Ovary (tissue), 7 donors: ENCODE measurements at regions not wholly inside any gene's neighbourhood (a gene's known extent, or its start where the extent isn't known, plus 50 kb on each side); places are given as distances from the start of the nearest gene placed in this dataset.

Source experiments
- DNase-seq, 5 donors: peaks; one replicate each; pipeline ENCODE4 v3.0.0-alpha.2; 2019 to 2020
- H3K27ac ChIP-seq, 2 donors: fragments of 200-600 bp; one replicate each; pipeline versions ENCODE4 v1.5.1 to v1.8.0; 2019 to 2022
- H3K27me3 ChIP-seq: fragments of 200-600 bp; one replicate; pipeline ENCODE4 v1.8.0; 2022
- H3K36me3 ChIP-seq: fragments of 200-600 bp; sonication (generic); one replicate; pipeline ENCODE4 v1.5.1; 2019
- H3K4me1 ChIP-seq: one replicate; pipeline ENCODE4 v1.8.1; 2013; ENCODE audit warnings: mild to moderate bottlenecking, moderate library complexity; ENCODE audit not compliant: insufficient read depth
- H3K4me3 ChIP-seq: fragments of 200-600 bp; sonication (generic); one replicate; pipeline ENCODE4 v1.5.1; 2017
- H3K9me3 ChIP-seq, 2 donors: fragments of 200-600 bp in 1 of 2; sonication (generic) in 1 of 2; one replicate each; pipeline versions ENCODE4 v1.5.1 to v1.8.1; 2013 to 2019; ENCODE audit warnings: mild to moderate bottlenecking in 1 of 2, moderate library complexity in 1 of 2
- CTCF ChIP-seq, 3 donors: fragments of 450-650 bp in 2 of 3; fragments of 200-600 bp in 1 of 3; IDR thresholded peaks; one replicate each; pipeline versions ENCODE4 v1.5.1 to v1.8.0; 2016 to 2022; ENCODE audit warnings: antibody characterized with exemption in 3 of 3, mild to moderate bottlenecking in 1 of 3
- EP300 ChIP-seq: sonication (generic); formaldehyde crosslinking; IDR thresholded peaks from one replicate; pipeline ENCODE4 v1.6.1; 2017; ENCODE audit warnings: antibody characterized with exemption
- POLR2A ChIP-seq: fragments of 450-650 bp; IDR thresholded peaks from one replicate; pipeline ENCODE4 v1.6.1; 2017; ENCODE audit warnings: antibody characterized with exemption, mild to moderate bottlenecking, moderate library complexity
- WGBS, 3 donors: extraction: QIAGEN DNeasy Blood & Tissue Kit in 1 of 3; methylation state at CpG; one replicate each; pipeline versions ENCODE4 v1.1.5 to v1.1.7; 2013 to 2017; 5-methylcytosine and 5-hydroxymethylcytosine counted together
- intact Hi-C, 4 donors: fragments of 100-400 bp; cut with DNase I; formaldehyde crosslinking; loops; one replicate each; pipeline versions ENCODE4 v1.11.0 to v1.15.1; 2022 to 2023
- donor health status: DM: no; HTN: no; CAD: no; lungs with moderate emphysema.
- donor health status: DM: no; HTN: no; CAD: no.
- donor health status: Bipolar disorder and iron deficiency.
- donor health status: DM: no; HTN: no; CAD: no.
- donor health status: DM: yes; HTN: yes; CAD: no.

DNA sequence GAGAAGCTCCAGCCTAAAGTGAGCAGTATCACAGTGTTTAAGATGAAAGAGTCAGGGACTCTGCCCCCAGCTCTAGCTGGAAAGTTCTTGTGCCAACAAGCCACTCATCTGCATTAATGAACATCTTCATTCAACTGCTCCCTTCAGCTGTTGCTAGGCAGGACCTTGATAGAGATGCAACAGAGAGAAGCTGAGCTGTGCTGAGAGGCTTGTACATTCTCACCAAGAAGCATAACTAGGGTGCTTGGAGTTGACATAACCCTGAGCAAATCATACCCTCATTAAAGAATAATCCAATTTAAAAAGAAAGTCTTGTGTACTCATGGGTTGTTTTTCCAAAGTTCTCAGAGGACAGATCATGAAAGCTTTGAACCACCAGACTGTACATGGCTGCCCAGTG is 63.2 kb downstream of the ATXN3L start:
- DNase-seq: no peak
- H3K27me3 ChIP-seq: no peaks in the 10 kb centered on the region
- H3K4me1 ChIP-seq: no peaks in the 10 kb centered on the region
- no peak overlapping the region for H3K4me3 ChIP-seq
- no peaks in the 10 kb centered on the region for H3K36me3 ChIP-seq
- peak overlapping the region in 1 of 2 donors; percentile 4 for H3K27ac ChIP-seq
- TF ChIP-seq POLR2A: no peak
- no peak for TF ChIP-seq EP300
- no peak for TF ChIP-seq CTCF (IDR thresholded peaks at IDR 0.05)
- intact Hi-C loops: no loop called here
- H3K9me3 ChIP-seq: no peaks in the 10 kb centered on the region

DNA sequence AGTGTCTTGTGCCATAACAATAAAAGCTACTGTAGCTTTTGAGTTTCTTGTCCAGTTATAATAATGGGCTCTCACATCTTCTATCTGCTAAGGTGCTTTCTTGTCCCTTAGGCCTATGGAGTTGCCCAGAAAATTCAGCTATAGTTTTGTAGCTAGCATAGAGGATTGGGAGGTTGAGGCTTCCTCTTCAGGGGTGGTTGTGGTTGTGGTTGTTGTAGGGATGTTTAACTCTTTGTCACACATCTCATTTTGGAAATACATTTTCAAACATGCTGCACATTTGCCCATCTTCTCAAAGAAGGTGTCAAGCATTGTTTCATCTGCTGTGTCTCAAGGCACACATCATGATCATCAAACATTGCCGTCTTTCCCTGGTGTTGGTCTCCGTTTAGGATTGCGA is 65.0 kb downstream of the ATXN3L start:
- no peak overlapping the region for H3K27ac ChIP-seq
- no peaks in the 10 kb centered on the region for H3K27me3 ChIP-seq
- H3K36me3 ChIP-seq: no peaks in the 10 kb centered on the region
- H3K9me3 ChIP-seq: no peaks in the 10 kb centered on the region
- no peaks in the 10 kb centered on the region for H3K4me1 ChIP-seq
- WGBS, 3 donors: 92 to 96% (median 95%) methylated on average over 3 of the region's 3 CpGs
- no peak for DNase-seq
- no peak overlapping the region for H3K4me3 ChIP-seq
- intact Hi-C loops: no loop called here
- TF ChIP-seq EP300: no peak
- TF ChIP-seq POLR2A: no peak
- TF ChIP-seq CTCF (IDR thresholded peaks at IDR 0.05): no peak

DNA sequence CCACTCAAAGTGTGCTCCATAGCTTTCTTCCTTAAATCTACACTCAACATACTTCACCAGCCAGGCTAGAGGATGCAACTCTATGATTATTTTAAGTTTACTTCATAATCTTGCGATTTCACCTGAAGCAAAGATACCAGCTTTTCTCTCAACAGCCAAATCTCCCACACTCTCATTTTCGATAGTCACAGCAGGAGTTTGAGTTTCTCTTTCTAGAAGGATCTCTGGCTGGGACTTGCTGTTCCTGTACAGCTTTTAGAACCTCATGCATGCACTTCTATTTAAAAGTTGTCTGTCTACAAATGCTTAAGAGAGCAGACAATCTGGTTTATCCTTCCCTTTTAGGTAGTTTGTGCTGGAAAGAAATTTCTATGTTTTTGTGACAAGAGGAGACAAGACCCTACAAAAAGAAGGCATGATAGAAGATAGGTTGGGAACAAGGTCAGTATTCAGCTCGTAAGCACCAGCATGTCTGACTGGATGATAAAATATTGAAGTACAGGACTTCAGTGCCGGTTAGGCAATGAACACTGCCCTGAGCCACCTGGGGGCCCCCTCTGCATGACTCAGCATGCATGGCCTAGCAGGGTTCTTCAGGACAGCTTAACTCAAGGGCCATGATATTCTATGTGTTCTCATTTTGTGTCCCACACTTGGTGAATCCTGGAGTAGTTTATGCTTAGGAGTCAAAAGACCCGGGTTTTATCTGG is 65.6 kb downstream of the ATXN3L start:
- DNase-seq: peak in 2 of 5 donors; percentile 16 to 36
- no peak for TF ChIP-seq CTCF (IDR thresholded peaks at IDR 0.05)
- no peak for TF ChIP-seq POLR2A
- TF ChIP-seq EP300: no peak
- intact Hi-C loops: no loop called here

DNA sequence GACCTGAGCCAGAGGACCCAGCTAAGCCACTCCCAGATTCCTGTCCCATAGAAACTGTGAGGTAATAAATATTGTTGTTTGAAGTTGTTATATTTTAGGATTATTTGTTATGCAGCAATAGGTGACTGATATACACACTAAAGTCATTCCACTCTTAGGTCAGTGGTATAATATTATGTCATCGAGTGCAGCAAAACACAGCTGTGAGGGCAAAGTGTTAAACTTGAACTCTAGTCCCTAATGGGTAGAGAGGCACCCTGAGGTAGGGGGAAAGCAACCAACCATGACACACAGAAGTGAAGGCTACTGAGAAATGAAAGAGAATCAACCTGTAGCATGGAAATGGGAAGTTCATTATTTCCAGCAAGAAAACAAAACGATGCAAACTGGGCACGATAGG is 66.6 kb downstream of the ATXN3L start:
- TF ChIP-seq CTCF (IDR thresholded peaks at IDR 0.05) (no peak), POLR2A (no peak), EP300 (no peak)
- H3K36me3 ChIP-seq: no peaks in the 10 kb centered on the region
- no peaks in the 10 kb centered on the region for H3K9me3 ChIP-seq
- H3K4me3 ChIP-seq: no peak overlapping the region
- H3K27me3 ChIP-seq: no peaks in the 10 kb centered on the region
- H3K27ac ChIP-seq: no peak overlapping the region
- 66 to 72% (median 72%) methylated on average over 3 of the region's 3 CpGs for WGBS, 3 donors
- DNase-seq: no peak
- intact Hi-C loops: no loop called here
- peaks cover 2% of the 10 kb centered on the region for H3K4me1 ChIP-seq

More for the DNA sequence above, 65.6 kb downstream of the ATXN3L start:
- Histone ChIP-seq H3K9me3 (no peaks in the 10 kb centered on the region), H3K27me3 (no peaks in the 10 kb centered on the region), H3K4me1 (peaks cover under 1% of the 10 kb centered on the region), H3K27ac (no peak overlapping the region), H3K4me3 (no peak overlapping the region), H3K36me3 (no peaks in the 10 kb centered on the region)
- 63 to 71% (median 65%) methylated on average over 5 of the region's 5 CpGs for WGBS, 3 donors
